ENCODE measurements at regions not wholly inside any gene's neighbourhood (a gene's known extent, or its start where the extent isn't known, plus 50 kb on each side); places are given as distances from the start of the nearest gene placed in this dataset.

- Mint-ChIP-seq H3K9me3 (ENCODE audit: low read depth) (no peaks in the 10 kb centered on the region), H3K36me3 (ENCODE audit: low read depth) (no peaks in the 10 kb centered on the region), H3K4me1 (ENCODE audit: low read depth) (peaks cover 24% of the 10 kb centered on the region), H3K27me3 (ENCODE audit: low read depth) (no peaks in the 10 kb centered on the region), H3K4me3 (ENCODE audit: unreplicated experiment) (no peak overlapping the region), H3K27ac (ENCODE audit: unreplicated experiment) (peak overlapping the region; percentile 38)
- TF ChIP-seq CTCF (IDR thresholded peaks at IDR 0.05), result no peak
- no peak for DNase-seq (ENCODE audit: low spot score)
These were observed 565.5 kb upstream of the TUSC1 start for GRCh38 chr9:26243726-26244125.

- Mint-ChIP-seq H3K27ac (ENCODE audit: unreplicated experiment) (peak overlapping the region; percentile 38), H3K4me3 (ENCODE audit: unreplicated experiment) (no peak overlapping the region), H3K27me3 (ENCODE audit: low read depth) (no peaks in the 10 kb centered on the region), H3K9me3 (ENCODE audit: low read depth) (no peaks in the 10 kb centered on the region), H3K36me3 (ENCODE audit: low read depth) (no peaks in the 10 kb centered on the region), H3K4me1 (ENCODE audit: low read depth) (peaks cover 23% of the 10 kb centered on the region)
- no peak for DNase-seq (ENCODE audit: low spot score)
- no peak for TF ChIP-seq CTCF (IDR thresholded peaks at IDR 0.05)
These were observed 564.9 kb upstream of the TUSC1 start for GRCh38 chr9:26243029-26243697.

- Mint-ChIP-seq H3K36me3 (ENCODE audit: low read depth) (no peaks in the 10 kb centered on the region), H3K27me3 (ENCODE audit: low read depth) (no peaks in the 10 kb centered on the region), H3K9me3 (ENCODE audit: low read depth) (no peaks in the 10 kb centered on the region), H3K4me1 (ENCODE audit: low read depth) (peaks cover 29% of the 10 kb centered on the region), H3K4me3 (ENCODE audit: unreplicated experiment) (no peak overlapping the region), H3K27ac (ENCODE audit: unreplicated experiment) (no peak overlapping the region)
- no peak for TF ChIP-seq CTCF (IDR thresholded peaks at IDR 0.05)
- DNase-seq (ENCODE audit: low spot score), result no peak
These were observed 561.8 kb upstream of the TUSC1 start for GRCh38 chr9:26240020-26240419.

GRCh38 chr9:26237256-26237655 is 559.0 kb upstream of the TUSC1 start:
- no peak overlapping the region for H3K27ac Mint-ChIP-seq (ENCODE audit: unreplicated experiment)
- no peaks in the 10 kb centered on the region for H3K27me3 Mint-ChIP-seq (ENCODE audit: low read depth)
- H3K9me3 Mint-ChIP-seq (ENCODE audit: low read depth), result no peaks in the 10 kb centered on the region
- no peaks in the 10 kb centered on the region for H3K36me3 Mint-ChIP-seq (ENCODE audit: low read depth)
- H3K4me3 Mint-ChIP-seq (ENCODE audit: unreplicated experiment), result no peak overlapping the region
- TF ChIP-seq CTCF (IDR thresholded peaks at IDR 0.05), result no peak
- peaks cover 21% of the 10 kb centered on the region for H3K4me1 Mint-ChIP-seq (ENCODE audit: low read depth)
- no peak for DNase-seq (ENCODE audit: low spot score)

- TF ChIP-seq CTCF (IDR thresholded peaks at IDR 0.05), result no peak
- H3K36me3 Mint-ChIP-seq (ENCODE audit: low read depth), result no peaks in the 10 kb centered on the region
- H3K4me3 Mint-ChIP-seq (ENCODE audit: unreplicated experiment), result no peak overlapping the region
- no peaks in the 10 kb centered on the region for H3K9me3 Mint-ChIP-seq (ENCODE audit: low read depth)
- DNase-seq (ENCODE audit: low spot score), result no peak
- no peak overlapping the region for H3K27ac Mint-ChIP-seq (ENCODE audit: unreplicated experiment)
- no peaks in the 10 kb centered on the region for H3K27me3 Mint-ChIP-seq (ENCODE audit: low read depth)
- peaks cover 21% of the 10 kb centered on the region for H3K4me1 Mint-ChIP-seq (ENCODE audit: low read depth)
These were observed 556.6 kb upstream of the TUSC1 start for GRCh38 chr9:26234865-26235264.
